Stimulated activated naive B cell treated with anti-CD40 and anti-IgM and Interleukin-4, amounts not matched to agents 10 μg/mL and 1 μg/mL and 100 μg/mL, for 72 hours (primary cell): ENCODE measurements at regions not wholly inside any gene's neighbourhood (a gene's known extent, or its start where the extent isn't known, plus 50 kb on each side); places are given as distances from the start of the nearest gene placed in this dataset.
"Not testable (repeated sequence)": the region's sequence is repeated elsewhere in the genome, so short reads cannot be mapped to it uniquely, and the experiment has no call there.

Experiments
- ATAC-seq, 2 donors: fragments of 150-1000 bp; cut with Tn5 transposase; replicated peaks; 2 replicates each; pipeline ENCODE4 v1.10.0; 2021; ENCODE audit warnings: moderate library complexity in 1 of 2
- DNase-seq: peaks from one replicate; pipeline ENCODE4 v3.0.0; 2021
- H3K27ac Mint-ChIP-seq: one replicate; pipeline ENCODE4 v1.8.0; 2022; ENCODE audit warnings: mild to moderate bottlenecking, mixed read lengths
- H3K27me3 Mint-ChIP-seq, 2 donors: one replicate each; pipeline ENCODE4 v1.8.0; 2022; ENCODE audit warnings: mixed read lengths in 2 of 2
- H3K36me3 Mint-ChIP-seq, 2 donors: one replicate each; pipeline ENCODE4 v1.8.0; 2022; ENCODE audit warnings: mixed read lengths in 2 of 2, mild to moderate bottlenecking in 1 of 2
- H3K4me1 Mint-ChIP-seq, 2 donors: one replicate each; pipeline ENCODE4 v1.8.0; 2022; ENCODE audit warnings: mixed read lengths in 2 of 2, mild to moderate bottlenecking in 1 of 2
- H3K4me3 Mint-ChIP-seq, 2 donors: one replicate each; pipeline ENCODE4 v1.8.0; 2022; ENCODE audit warnings: mild to moderate bottlenecking in 2 of 2, mixed read lengths in 2 of 2, moderate library complexity in 1 of 2
- H3K9me3 Mint-ChIP-seq, 2 donors: one replicate each; pipeline ENCODE4 v1.8.0; 2022; ENCODE audit warnings: mixed read lengths in 2 of 2, mild to moderate bottlenecking in 1 of 2

DNA sequence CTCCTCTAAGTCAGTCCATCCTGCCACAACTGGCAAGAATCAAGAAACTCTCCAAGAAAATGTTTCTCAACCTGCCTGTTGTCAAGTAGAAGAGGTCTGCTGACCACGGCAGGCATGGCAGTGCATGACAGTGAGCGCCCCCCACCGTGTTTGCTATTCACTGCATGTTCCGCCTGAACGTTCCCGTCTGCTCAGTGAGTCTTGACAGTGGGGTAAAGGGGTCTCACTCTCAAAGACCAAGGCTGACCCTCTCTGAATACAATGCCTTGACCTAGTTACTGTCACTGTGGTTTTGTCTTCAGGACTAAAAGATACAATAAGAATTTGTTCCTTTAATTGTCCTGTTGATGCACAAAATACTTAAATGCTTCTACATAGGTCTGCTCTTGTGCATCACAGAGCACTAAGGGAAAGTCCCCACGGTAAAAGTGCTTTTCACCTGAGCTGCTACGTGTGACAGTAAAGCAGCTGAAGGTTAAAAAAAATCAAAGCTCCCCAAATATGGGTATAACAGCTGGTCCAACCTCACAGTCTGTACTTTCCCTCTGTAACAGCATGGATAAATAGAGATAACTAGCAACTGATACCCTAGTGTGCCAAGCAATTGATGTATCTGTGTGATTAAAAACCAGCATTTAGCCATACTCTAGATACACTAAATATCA lies 555.8 kb upstream of the ZNF337 start:
- ATAC-seq, H3K4me1 Mint-ChIP-seq, H3K36me3 Mint-ChIP-seq, DNase-seq, H3K4me3 Mint-ChIP-seq, H3K27ac Mint-ChIP-seq, H3K27me3 Mint-ChIP-seq: not testable (repeated sequence)
- H3K9me3 Mint-ChIP-seq = peaks cover 14 to 15% of the 10 kb centered on the region in 2 donors

DNA sequence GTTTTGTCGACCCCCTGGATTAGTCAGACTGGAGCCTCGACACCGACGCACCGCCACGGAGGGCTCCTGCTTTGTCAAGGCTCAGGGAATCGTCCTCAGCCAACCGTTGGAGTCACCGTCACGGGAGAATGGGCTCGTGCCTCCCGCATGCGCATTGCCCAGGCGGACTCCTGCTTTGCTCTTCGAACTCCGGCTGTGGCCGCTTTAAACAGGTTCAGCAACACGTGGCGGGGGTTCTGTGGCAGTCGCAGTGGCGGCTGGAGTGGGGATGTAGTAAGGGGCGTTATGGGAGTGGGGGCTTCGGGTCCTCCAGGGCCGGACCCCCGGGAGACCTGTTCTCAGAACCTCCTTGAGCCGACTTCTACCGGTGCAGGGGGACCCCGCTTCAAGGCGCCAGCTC lies 554.7 kb upstream of the ZNF337 start:
- not testable (repeated sequence) for DNase-seq, H3K27me3 Mint-ChIP-seq, H3K27ac Mint-ChIP-seq, H3K4me3 Mint-ChIP-seq, ATAC-seq, H3K36me3 Mint-ChIP-seq, H3K4me1 Mint-ChIP-seq
- H3K9me3 Mint-ChIP-seq = peaks cover 13% of the 10 kb centered on the region in 2 donors

DNA sequence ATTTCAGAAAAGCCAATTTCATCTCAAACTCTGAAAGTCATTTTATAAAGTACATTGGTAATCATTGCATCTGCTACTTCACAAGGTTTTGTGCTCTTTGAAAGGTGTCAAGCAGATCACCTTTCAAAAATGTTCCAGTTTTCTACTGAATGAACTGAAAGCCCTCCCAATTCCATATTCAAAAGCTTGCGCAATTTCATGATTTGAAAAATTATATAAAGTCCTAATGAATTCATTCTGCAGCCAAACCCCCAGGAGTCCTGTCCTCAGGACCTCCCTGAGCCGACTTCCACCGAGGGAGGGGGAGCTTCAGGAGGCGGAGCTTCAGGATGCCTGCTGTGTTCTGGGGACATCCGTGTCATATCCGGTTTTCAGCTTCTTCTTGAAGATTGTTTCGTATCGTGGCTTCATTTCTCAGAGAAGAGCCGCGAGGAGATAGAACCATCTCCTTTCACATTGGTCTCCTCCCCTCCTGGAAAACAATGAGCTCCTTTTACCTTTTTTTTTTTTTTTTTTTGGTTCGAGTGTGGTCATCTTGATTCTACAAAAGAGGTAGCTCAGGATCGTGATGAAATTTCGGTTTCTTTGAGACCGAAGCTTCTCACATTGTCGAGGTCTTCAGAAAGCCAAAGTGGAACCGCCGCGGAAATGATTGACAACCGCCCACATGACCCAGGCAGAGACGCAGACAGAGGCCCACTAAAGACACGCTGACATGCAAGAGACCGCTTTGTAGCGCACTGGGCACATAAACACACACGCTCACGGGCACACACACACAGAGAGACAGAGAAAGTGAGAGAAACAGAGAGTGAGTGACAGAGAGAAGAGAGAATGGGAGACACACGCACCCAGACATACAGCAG lies 553.8 kb upstream of the ZNF337 start:
- not testable (repeated sequence) for H3K4me1 Mint-ChIP-seq, DNase-seq, H3K36me3 Mint-ChIP-seq, ATAC-seq, H3K27me3 Mint-ChIP-seq, H3K27ac Mint-ChIP-seq, H3K4me3 Mint-ChIP-seq
- peaks cover 8 to 13% of the 10 kb centered on the region in 2 donors for H3K9me3 Mint-ChIP-seq

DNA sequence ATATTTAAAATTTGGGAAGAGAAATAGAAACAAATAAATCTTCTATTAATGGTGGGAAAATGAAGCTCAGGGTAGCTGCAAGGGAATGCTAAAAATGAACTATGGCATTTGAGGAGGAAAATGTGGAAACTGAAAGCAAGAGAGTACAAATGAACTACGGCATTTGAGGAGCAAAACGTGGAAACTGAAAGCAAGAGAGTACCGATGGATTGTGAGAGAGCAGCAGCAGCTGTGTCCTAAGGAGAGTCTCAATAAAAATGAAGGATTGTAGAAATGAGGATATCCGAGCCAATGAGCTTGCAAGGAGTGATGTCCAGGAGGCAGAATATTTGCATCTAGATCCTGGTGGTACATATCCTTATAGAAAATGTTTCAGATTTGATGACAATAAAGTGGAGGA lies 547.1 kb upstream of the ZNF337 start:
- H3K4me3 Mint-ChIP-seq = no peak overlapping the region
- ATAC-seq = no peak
- no peaks in the 10 kb centered on the region for H3K4me1 Mint-ChIP-seq
- H3K36me3 Mint-ChIP-seq = no peaks in the 10 kb centered on the region
- DNase-seq = no peak
- H3K27me3 Mint-ChIP-seq = no peaks in the 10 kb centered on the region
- H3K27ac Mint-ChIP-seq = no peak overlapping the region
- H3K9me3 Mint-ChIP-seq = peaks cover 6 to 16% of the 10 kb centered on the region in 2 donors

DNA sequence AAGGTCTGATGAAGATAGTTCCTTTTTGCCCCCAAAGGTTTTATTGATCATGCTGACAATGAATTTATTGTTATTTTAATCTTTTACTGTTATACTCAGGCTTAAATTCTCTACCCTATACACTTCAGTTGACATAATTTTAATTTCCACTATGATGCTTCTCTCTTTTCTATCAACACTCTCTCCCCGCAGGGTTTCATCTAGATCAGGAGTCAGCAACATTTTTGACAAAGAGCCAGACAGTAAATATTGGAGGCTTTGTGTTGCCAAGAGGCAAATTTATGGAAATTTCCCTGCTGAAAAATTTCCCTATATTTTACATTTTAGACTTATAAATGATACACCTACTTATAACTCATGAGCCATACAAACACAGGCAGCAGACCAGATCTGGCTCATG lies 524.0 kb upstream of the ZNF337 start:
- H3K27ac Mint-ChIP-seq, H3K4me1 Mint-ChIP-seq, H3K36me3 Mint-ChIP-seq, H3K9me3 Mint-ChIP-seq, ATAC-seq, H3K4me3 Mint-ChIP-seq, DNase-seq, H3K27me3 Mint-ChIP-seq: not testable (repeated sequence)

DNA sequence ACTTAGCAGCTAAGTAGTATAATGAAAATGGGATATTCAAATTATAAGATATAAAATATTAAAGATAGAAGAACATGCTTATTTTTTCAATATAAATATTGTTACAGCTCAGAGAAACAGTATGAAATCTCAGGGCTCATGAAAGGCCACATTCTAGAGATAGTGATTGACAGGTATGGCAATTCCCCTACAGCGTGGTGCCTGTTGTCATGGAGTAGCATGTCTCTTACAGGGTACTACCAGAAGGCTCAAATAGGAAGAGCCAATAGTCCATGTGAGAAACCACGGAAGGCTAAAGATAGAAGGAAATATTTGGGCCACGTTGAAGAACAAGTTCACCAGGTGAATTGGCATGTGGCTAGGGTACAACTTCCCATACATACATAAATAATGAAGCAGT lies 522.9 kb upstream of the ZNF337 start:
- H3K27ac Mint-ChIP-seq, DNase-seq, H3K36me3 Mint-ChIP-seq, H3K9me3 Mint-ChIP-seq, H3K27me3 Mint-ChIP-seq, H3K4me3 Mint-ChIP-seq, H3K4me1 Mint-ChIP-seq, ATAC-seq: not testable (repeated sequence)

DNA sequence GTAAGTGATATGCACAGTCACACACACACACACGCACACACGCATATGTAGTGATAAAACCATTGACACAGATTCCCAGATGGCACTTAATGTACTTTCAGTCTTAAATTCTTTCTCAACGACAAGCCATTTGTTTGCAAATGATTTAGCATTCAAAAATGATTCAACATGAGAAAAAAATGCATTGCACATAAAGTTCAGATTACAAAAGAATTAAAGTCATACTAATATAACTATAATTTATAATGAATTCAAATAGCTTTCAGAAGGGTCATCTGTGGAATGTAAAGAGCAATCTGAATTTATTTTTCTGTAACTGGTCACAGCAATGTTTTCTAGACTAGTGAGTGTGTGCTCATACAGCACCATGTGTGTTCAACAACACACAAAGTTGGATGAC lies 521.6 kb upstream of the ZNF337 start:
- Mint-ChIP-seq H3K27ac (no peak overlapping the region), H3K27me3 (no peaks in the 10 kb centered on the region), H3K4me3 (no peak overlapping the region), H3K36me3 (no peaks in the 10 kb centered on the region), H3K9me3 (peaks cover 0 to 3% of the 10 kb centered on the region in 2 donors), H3K4me1 (no peaks in the 10 kb centered on the region)
- ATAC-seq (no peak), DNase-seq (no peak)

DNA sequence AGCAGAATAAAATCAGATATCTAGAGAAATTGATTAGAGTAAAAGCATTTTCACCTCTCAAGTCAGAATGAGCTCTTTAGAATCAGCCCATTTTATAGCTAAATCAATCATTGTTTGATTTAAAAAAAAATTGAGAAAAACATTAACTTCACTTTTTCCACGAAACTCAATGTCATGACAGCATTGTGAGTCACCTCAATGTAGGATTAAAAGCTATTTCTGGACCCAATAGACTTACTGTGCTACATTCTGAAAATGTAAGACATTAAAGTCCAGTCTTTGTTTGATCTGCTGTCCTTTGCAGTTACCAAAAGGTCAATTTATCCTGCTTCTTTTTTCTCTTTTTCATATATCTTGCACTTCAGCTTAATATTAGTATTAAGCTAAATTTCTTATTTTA lies 519.4 kb upstream of the ZNF337 start:
- H3K36me3 Mint-ChIP-seq = no peaks in the 10 kb centered on the region
- no peak overlapping the region for H3K4me3 Mint-ChIP-seq
- ATAC-seq (no peak), DNase-seq (no peak)
- H3K4me1 Mint-ChIP-seq = no peaks in the 10 kb centered on the region
- H3K9me3 Mint-ChIP-seq = no peaks in the 10 kb centered on the region
- no peaks in the 10 kb centered on the region for H3K27me3 Mint-ChIP-seq
- H3K27ac Mint-ChIP-seq = no peak overlapping the region

DNA sequence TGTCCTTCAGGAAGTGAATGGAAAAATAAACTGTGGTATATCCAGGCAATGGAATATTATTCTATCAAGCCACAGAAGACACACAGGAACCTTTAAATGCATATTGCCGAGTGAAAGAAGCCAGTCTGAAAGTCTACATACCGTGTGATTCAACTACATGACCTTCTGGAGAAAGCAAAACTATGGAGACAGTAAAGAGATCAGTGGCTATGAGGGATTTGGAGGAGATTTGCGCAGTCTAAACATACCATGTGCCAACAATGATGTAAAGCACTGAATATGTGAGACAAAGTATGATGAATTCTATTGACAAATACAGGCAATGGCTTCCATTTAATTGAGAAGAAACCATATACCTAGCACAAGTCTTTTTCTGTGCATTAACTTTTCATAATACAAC lies 518.3 kb upstream of the ZNF337 start:
- no peak for DNase-seq
- Mint-ChIP-seq H3K4me3 (no peak overlapping the region), H3K4me1 (no peaks in the 10 kb centered on the region), H3K27me3 (peaks cover 5% of the 10 kb centered on the region in 2 donors), H3K27ac (no peak overlapping the region), H3K36me3 (no peaks in the 10 kb centered on the region), H3K9me3 (no peaks in the 10 kb centered on the region)
- ATAC-seq = no peak

DNA sequence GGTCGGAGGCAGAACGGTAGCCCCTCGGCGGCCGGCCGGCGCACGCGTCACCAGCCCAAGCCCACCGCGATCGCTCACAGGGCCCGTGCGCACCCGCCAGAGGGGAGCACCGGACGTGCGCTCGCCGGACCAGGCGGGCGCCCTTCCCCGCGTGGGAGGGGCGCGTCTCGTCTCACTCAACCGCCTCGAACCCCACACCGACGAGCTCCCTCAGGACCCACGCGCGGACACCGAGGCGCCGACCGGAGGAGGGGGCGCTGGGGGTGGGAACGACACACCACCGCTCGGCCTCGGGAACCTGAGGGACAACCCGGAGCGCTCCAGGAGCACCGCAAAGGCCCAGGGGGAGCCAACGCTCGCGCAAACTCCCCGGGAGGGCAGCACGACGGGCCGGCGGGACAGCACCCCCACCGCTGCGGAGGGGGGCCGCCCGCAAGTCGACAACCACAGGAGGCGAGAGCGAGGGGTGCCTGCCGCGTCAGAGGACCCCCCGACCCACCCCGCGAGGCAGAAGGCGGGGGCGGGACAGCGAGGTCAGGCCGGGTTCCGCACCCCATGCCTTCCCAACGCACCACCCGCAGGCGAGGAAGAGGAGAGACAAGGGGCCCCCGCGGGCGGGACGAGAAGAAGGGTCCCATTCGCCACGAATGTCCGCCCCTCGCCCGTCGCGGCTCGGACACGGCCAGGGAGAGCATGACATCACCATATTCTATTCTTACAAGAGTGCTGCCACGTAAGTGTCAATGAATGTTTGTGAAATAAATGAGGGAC lies 512.7 kb upstream of the ZNF337 start:
- H3K36me3 Mint-ChIP-seq = peaks cover 0 to 3% of the 10 kb centered on the region in 2 donors
- DNase-seq (no peak), ATAC-seq (no peak)
- no peak overlapping the region for H3K27ac Mint-ChIP-seq
- H3K4me3 Mint-ChIP-seq = no peak overlapping the region
- H3K9me3 Mint-ChIP-seq = peaks cover 0 to 1% of the 10 kb centered on the region in 2 donors
- peaks cover 22 to 26% of the 10 kb centered on the region in 2 donors for H3K27me3 Mint-ChIP-seq
- no peaks in the 10 kb centered on the region for H3K4me1 Mint-ChIP-seq

DNA sequence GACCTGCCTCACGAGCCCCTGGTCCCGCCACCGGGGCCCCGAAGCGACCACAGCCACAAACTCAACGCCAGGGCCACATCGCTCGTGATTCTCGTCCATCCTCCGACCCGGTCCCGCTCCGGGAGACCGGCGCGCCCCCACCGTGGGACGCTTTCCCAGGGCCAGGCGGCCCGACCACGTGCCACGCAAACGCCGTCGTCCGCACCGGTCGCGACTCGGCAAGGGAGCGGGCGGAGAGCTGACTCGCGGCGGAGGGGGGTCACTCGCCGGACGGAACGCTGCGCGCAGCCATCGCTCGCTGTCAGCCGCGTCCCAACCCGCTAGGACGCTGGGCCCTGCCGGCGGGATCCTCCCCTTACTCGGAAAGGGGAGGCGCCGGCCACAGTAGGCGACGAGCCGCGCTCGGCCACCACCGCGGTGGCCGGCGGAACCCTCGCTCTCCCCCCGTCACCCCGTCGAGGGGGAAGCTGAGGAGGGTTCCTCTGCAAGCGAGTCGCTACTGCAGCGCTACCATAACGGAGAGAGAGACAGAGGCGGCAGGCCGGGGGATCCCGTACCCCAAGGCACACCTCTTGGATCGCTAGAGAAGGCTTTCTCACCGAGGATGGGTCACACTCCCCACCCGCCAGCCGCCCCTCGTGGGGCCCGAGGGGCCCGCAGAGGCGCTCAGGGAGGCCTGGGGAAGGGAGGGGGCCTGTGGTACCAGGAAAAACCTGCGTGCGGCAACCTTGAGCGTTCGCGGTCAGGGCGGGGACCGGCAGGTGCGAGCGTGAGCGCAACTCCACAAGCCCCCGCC lies 511.8 kb upstream of the ZNF337 start:
- Mint-ChIP-seq H3K27ac (no peak overlapping the region), H3K9me3 (peaks cover 0 to 1% of the 10 kb centered on the region in 2 donors), H3K36me3 (peaks cover 0 to 3% of the 10 kb centered on the region in 2 donors), H3K4me3 (peak overlapping the region in 1 of 2 donors; percentile 53), H3K4me1 (no peaks in the 10 kb centered on the region), H3K27me3 (peaks cover 22 to 26% of the 10 kb centered on the region in 2 donors)
- DNase-seq = no peak
- no peak for ATAC-seq

DNA sequence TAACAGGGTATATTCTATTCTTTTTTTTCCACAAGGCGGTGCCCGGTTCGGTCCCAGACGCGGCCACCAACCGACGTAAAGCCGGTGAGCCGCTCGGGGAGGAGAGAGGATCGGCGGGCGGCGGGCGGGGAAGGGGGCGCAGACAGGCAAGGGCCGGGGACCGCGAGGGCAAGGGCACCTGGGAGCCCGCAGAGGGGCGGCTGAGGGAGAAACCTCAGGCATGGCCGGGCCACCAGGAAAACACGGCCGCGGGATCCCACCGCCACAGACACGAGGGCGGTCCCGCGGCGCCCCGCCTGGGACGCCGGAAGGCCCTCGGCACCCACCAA lies 511.3 kb upstream of the ZNF337 start:
- not testable (repeated sequence) for DNase-seq, H3K36me3 Mint-ChIP-seq, ATAC-seq, H3K4me1 Mint-ChIP-seq, H3K27ac Mint-ChIP-seq, H3K4me3 Mint-ChIP-seq, H3K9me3 Mint-ChIP-seq
- H3K27me3 Mint-ChIP-seq = peaks cover 22 to 26% of the 10 kb centered on the region in 2 donors

DNA sequence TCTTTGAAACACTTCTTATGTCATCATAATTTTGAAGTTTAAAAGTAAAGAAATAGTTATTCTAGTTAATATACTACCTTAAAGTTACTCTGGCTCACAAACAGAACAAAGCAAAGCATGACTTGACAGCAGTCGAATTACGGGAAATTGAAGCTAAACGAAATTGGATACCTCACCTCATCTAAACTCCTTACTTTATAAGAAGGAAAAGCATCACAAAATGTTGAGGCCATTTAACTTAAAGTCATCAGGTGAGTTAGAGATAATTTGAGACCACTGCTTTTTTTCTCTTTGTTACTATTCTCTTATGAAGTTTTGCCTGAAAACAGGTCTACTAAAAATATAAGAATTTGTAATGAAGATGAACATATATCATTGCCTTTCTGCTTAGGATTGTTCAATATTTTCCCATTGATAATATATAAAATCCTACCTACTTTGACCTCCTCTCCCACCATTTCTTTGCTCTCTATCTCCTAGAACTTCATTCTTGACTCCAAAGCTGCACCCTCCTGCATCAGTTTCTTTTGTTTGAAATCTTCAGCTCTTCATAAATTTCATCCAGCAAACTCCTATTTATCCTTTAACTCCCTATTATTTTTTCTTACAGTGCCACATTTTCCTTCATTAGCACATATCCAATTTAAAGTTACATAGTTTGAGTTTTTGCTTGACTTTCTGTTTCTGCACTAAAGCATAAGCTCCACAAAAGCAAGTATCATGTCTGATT lies 510.7 kb upstream of the ZNF337 start:
- Mint-ChIP-seq H3K27me3 (peaks cover 22 to 26% of the 10 kb centered on the region in 2 donors), H3K27ac (no peak overlapping the region), H3K4me1 (no peaks in the 10 kb centered on the region), H3K36me3 (peaks cover 0 to 3% of the 10 kb centered on the region in 2 donors), H3K9me3 (peaks cover 0 to 3% of the 10 kb centered on the region in 2 donors), H3K4me3 (no peak overlapping the region)
- ATAC-seq (no peak), DNase-seq (no peak)
